DOHH2 (cell line): ENCODE measurements at regions not wholly inside any gene's neighbourhood (a gene's known extent, or its start where the extent isn't known, plus 50 kb on each side); places are given as distances from the start of the nearest gene placed in this dataset.

Experiments used
- H3F3A ChIP-seq: fragments of 200-600 bp; sonication (generic), shearing (Covaris generic); 2 replicates; pipeline ENCODE4 v1.6.0; 2016; ENCODE audit warnings: antibody characterized with exemption, mild to moderate bottlenecking; ENCODE audit not compliant: control insufficient read depth, insufficient read depth
- H3K27ac ChIP-seq: fragments of 200-600 bp; sonication (generic); 2 replicates; pipeline ENCODE4 v1.5.1; 2014; ENCODE audit warnings: low read depth, mild to moderate bottlenecking, low read length, moderate library complexity
- H3K27me3 ChIP-seq: fragments of 200-600 bp; sonication (generic); 2 replicates; pipeline ENCODE4 v1.6.1; 2014; ENCODE audit warnings: mild to moderate bottlenecking, low read length, mixed read lengths; ENCODE audit not compliant: control insufficient read depth
- H3K36me3 ChIP-seq: fragments of 200-600 bp; sonication (generic); 2 replicates; pipeline ENCODE4 v1.6.1; 2014; ENCODE audit warnings: mild to moderate bottlenecking, low read length, moderate library complexity, mixed read lengths; ENCODE audit not compliant: control insufficient read depth
- H3K4me1 ChIP-seq: fragments of 200-600 bp; sonication (generic); 2 replicates; pipeline ENCODE4 v1.6.1; 2014; ENCODE audit warnings: mild to moderate bottlenecking, low read length, mixed read lengths; ENCODE audit not compliant: control insufficient read depth
- H3K4me2 ChIP-seq: fragments of 200-600 bp; sonication (generic); 2 replicates; pipeline ENCODE4 v1.6.0; 2014; ENCODE audit warnings: mild to moderate bottlenecking, low read length, moderate library complexity
- H3K4me3 ChIP-seq: fragments of 200-600 bp; sonication (generic); 2 replicates; pipeline ENCODE4 v1.5.1; 2014; ENCODE audit warnings: mild to moderate bottlenecking, low read length, mixed read lengths
- H3K79me2 ChIP-seq: fragments of 200-600 bp; sonication (generic); 2 replicates; pipeline ENCODE4 v1.6.1; 2014; ENCODE audit warnings: mild to moderate bottlenecking, low read length, mixed read lengths; ENCODE audit not compliant: control insufficient read depth
- H3K9me2 ChIP-seq: fragments of 200-600 bp; sonication (generic); replicated peaks from 2 replicates; pipeline ENCODE4 v1.6.1; 2014; ENCODE audit warnings: mild to moderate bottlenecking, low read length, mixed read lengths; ENCODE audit not compliant: control insufficient read depth
- H3K9me3 ChIP-seq: fragments of 200-600 bp; sonication (generic); 2 replicates; pipeline ENCODE4 v1.6.1; 2014; ENCODE audit warnings: antibody characterized with exemption, low read length, mixed read lengths; ENCODE audit not compliant: control insufficient read depth, insufficient read depth
- H4K20me1 ChIP-seq: fragments of 200-600 bp; sonication (generic); 2 replicates; pipeline ENCODE4 v1.6.0; 2014; ENCODE audit warnings: low read depth, mild to moderate bottlenecking, antibody characterized with exemption, low read length, moderate library complexity; ENCODE audit not compliant: control insufficient read depth, insufficient read depth
- EZH2phosphoT487 ChIP-seq: fragments of 200-600 bp; sonication (generic); IDR thresholded peaks from 2 replicates; pipeline ENCODE4 v1.6.1; 2017; ENCODE audit warnings: borderline replicate concordance, mild to moderate bottlenecking, antibody characterized with exemption, low read length, moderate library complexity, mixed read lengths
- TF ChIP-seq, protein P1 (sequence below): fragments of 200-600 bp; sonication (generic); IDR thresholded peaks from one replicate; pipeline ENCODE4 v1.5.1; 2014; ENCODE audit warnings: antibody characterized with exemption, mild to moderate bottlenecking, low read depth, low read length; ENCODE audit not compliant: poor library complexity, severe bottlenecking

- H4K20me1 ChIP-seq, result no peaks in the 10 kb centered on the region
- H3K27ac ChIP-seq, result no peak overlapping the region
- no peaks in the 10 kb centered on the region for H3K79me2 ChIP-seq
- no peaks in the 10 kb centered on the region for H3K4me1 ChIP-seq
- no peaks in the 10 kb centered on the region for H3F3A ChIP-seq
- no peaks in the 10 kb centered on the region for H3K9me2 ChIP-seq
- no peak overlapping the region for H3K4me2 ChIP-seq
- no peak overlapping the region for H3K4me3 ChIP-seq
- H3K9me3 ChIP-seq, result peaks cover 6% of the 10 kb centered on the region; the same call in 1 of the 2 replicates
- TF ChIP-seq, protein P1, sequence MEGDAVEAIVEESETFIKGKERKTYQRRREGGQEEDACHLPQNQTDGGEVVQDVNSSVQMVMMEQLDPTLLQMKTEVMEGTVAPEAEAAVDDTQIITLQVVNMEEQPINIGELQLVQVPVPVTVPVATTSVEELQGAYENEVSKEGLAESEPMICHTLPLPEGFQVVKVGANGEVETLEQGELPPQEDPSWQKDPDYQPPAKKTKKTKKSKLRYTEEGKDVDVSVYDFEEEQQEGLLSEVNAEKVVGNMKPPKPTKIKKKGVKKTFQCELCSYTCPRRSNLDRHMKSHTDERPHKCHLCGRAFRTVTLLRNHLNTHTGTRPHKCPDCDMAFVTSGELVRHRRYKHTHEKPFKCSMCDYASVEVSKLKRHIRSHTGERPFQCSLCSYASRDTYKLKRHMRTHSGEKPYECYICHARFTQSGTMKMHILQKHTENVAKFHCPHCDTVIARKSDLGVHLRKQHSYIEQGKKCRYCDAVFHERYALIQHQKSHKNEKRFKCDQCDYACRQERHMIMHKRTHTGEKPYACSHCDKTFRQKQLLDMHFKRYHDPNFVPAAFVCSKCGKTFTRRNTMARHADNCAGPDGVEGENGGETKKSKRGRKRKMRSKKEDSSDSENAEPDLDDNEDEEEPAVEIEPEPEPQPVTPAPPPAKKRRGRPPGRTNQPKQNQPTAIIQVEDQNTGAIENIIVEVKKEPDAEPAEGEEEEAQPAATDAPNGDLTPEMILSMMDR, result no peak
- no peak for TF ChIP-seq EZH2phosphoT487
- no peaks in the 10 kb centered on the region for H3K27me3 ChIP-seq
- no peaks in the 10 kb centered on the region for H3K36me3 ChIP-seq
These were observed 53.4 kb downstream of the FOXB1 start for GRCh38 chr15:60057554-60057953.

DNA sequence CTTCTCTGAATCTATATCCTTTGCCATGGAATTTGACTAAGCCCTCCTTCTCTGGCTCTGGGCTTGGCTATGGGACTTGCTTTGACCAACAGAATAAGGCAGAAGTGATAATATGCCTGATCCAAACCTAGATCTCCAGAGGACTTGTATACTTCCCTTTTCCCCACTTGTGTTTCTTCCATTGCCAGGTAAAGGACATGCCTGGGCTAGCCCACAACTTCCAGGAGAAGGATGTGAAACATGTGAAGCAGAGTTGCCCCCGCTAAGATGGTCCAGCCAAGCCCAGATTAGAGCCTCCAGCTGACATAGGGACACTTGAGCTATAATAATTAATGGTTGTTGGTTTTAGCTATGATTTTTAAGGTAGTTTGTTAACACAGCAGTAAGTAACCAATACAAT, 55.1 kb downstream of the FOXB1 start:
- TF ChIP-seq, protein P1, result no peak
- TF ChIP-seq EZH2phosphoT487, result no peak
- Histone ChIP-seq H3K36me3 (no peaks in the 10 kb centered on the region), H3K9me3 (peaks cover 6% of the 10 kb centered on the region; the same call in 1 of the 2 replicates), H3K4me3 (no peak overlapping the region), H3K4me2 (no peak overlapping the region), H3K79me2 (no peaks in the 10 kb centered on the region), H3K4me1 (no peaks in the 10 kb centered on the region), H3F3A (no peaks in the 10 kb centered on the region), H4K20me1 (no peaks in the 10 kb centered on the region), H3K27me3 (no peaks in the 10 kb centered on the region), H3K9me2 (no peaks in the 10 kb centered on the region), H3K27ac (no peak overlapping the region)

DNA sequence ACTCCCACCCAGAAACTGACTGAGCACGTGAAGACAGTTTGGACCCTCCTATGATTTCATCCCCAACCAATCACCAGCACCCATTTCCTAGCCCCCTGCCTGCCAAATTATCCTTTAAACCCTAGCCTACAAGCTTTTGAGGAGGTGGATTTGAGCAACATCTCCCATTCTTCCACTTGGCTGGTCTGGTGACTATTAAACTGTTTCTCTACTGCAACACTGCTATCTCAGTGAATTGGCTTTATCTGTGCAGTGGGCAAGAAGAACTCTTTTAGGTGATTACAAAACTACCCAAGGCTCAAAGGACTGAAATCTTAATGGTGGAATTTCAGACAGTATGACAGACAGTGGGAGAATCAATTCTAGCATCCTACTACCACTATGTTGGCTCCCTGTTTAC, 57.6 kb downstream of the FOXB1 start:
- Histone ChIP-seq H3K27ac (no peak overlapping the region), H3K9me3 (peaks cover 6% of the 10 kb centered on the region; the same call in 1 of the 2 replicates), H3K36me3 (no peaks in the 10 kb centered on the region), H3K4me3 (no peak overlapping the region), H3K27me3 (no peaks in the 10 kb centered on the region), H3K4me2 (no peak overlapping the region), H3K4me1 (no peaks in the 10 kb centered on the region), H3F3A (no peaks in the 10 kb centered on the region), H4K20me1 (no peaks in the 10 kb centered on the region), H3K9me2 (no peaks in the 10 kb centered on the region), H3K79me2 (no peaks in the 10 kb centered on the region)
- TF ChIP-seq, protein P1, result no peak
- no peak for TF ChIP-seq EZH2phosphoT487

- Histone ChIP-seq H3K4me3 (no peak overlapping the region), H3K27ac (no peak overlapping the region), H3K27me3 (no peaks in the 10 kb centered on the region), H3K36me3 (no peaks in the 10 kb centered on the region), H3K9me3 (peaks cover 6% of the 10 kb centered on the region; the same call in 1 of the 2 replicates), H3F3A (no peaks in the 10 kb centered on the region), H3K79me2 (no peaks in the 10 kb centered on the region), H4K20me1 (no peaks in the 10 kb centered on the region), H3K4me1 (no peaks in the 10 kb centered on the region), H3K4me2 (no peak overlapping the region), H3K9me2 (no peaks in the 10 kb centered on the region)
- TF ChIP-seq, protein P1, result no peak
- no peak for TF ChIP-seq EZH2phosphoT487
These were observed 58.7 kb downstream of the FOXB1 start for GRCh38 chr15:60062826-60063225.
